GM12865 (cell line): ENCODE measurements at regions not wholly inside any gene's neighbourhood (a gene's known extent, or its start where the extent isn't known, plus 50 kb on each side); places are given as distances from the start of the nearest gene placed in this dataset.
"Not testable (repeated sequence)": the region's sequence is repeated elsewhere in the genome, so short reads cannot be mapped to it uniquely, and the experiment has no call there.

ENCODE experiments used
- DNase-seq: peaks from one replicate; pipeline ENCODE4 v3.0.0; 2010; ENCODE audit warnings: low read depth
- H3K4me3 ChIP-seq: 2 replicates; pipeline ENCODE4 v1.5.1; 2011; ENCODE audit warnings: mild to moderate bottlenecking, low read depth, low read length, control low read depth
- TF ChIP-seq, protein P1 (sequence below): IDR thresholded peaks from 2 replicates; pipeline ENCODE4 v1.5.1; 2011; ENCODE audit warnings: low read length, control low read depth, low read depth, inconsistent platforms; ENCODE audit not compliant: insufficient read depth; ENCODE audit errors: missing control alignments

- no peak for DNase-seq
- no peak overlapping the region for H3K4me3 ChIP-seq
- TF ChIP-seq, protein P1, sequence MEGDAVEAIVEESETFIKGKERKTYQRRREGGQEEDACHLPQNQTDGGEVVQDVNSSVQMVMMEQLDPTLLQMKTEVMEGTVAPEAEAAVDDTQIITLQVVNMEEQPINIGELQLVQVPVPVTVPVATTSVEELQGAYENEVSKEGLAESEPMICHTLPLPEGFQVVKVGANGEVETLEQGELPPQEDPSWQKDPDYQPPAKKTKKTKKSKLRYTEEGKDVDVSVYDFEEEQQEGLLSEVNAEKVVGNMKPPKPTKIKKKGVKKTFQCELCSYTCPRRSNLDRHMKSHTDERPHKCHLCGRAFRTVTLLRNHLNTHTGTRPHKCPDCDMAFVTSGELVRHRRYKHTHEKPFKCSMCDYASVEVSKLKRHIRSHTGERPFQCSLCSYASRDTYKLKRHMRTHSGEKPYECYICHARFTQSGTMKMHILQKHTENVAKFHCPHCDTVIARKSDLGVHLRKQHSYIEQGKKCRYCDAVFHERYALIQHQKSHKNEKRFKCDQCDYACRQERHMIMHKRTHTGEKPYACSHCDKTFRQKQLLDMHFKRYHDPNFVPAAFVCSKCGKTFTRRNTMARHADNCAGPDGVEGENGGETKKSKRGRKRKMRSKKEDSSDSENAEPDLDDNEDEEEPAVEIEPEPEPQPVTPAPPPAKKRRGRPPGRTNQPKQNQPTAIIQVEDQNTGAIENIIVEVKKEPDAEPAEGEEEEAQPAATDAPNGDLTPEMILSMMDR = no peak
These were observed 605.1 kb downstream of the NUP35 start for GRCh38 chr2:183729380-183729779.

DNA sequence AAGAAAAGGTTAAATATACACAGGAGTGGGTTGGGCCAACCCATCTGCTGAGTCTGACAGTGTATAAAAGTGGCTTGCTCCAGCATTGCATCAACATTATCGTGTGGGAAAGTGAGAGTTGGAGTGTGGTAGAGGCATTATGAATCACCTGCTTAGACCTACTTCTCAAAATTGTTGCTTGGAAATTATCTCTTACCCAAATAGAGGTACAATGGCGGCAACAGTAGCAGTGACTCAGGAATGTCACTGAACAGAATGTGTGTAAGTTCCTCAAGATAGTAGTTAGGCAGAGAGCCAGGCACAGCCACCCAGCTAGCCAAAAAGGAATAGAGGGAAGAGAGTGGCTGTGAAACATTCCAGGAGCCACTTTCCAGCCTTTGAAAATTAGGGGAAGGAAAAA lies 616.0 kb downstream of the NUP35 start:
- DNase-seq = no peak
- TF ChIP-seq, protein P1 = no peak

GRCh38 chr2:183752571-183752970 lies 628.3 kb downstream of the NUP35 start:
- TF ChIP-seq, protein P1 = no peak
- no peak for DNase-seq
- no peak overlapping the region for H3K4me3 ChIP-seq

More for the DNA sequence above, 616.0 kb downstream of the NUP35 start:
- no peak overlapping the region for H3K4me3 ChIP-seq

GRCh38 chr2:183759033-183759432 lies 634.8 kb downstream of the NUP35 start:
- H3K4me3 ChIP-seq = no peak overlapping the region
- DNase-seq = no peak
- TF ChIP-seq, protein P1 = no peak

- no peak overlapping the region for H3K4me3 ChIP-seq
- DNase-seq = no peak
- TF ChIP-seq, protein P1 = no peak
These were observed 649.5 kb downstream of the NUP35 start for GRCh38 chr2:183773775-183774174.

DNA sequence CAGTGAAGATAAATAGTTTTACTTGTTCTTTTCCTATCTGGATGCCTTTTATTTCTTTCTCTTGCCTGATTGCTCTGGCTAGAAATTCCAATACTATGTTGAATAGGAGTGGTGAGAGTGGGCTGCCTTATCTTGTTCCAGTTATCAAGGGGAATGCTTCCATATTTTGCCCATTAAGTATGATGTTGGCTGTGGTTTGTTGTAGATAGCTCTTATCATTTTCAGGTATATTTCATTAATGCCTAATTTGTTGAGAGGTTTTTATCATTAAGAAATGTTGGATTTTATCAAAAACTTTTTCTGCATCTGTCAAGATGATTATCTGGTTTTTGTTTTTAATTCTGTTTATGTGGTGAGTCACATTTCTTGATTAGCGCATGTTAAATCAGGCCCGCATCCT lies 655.8 kb downstream of the NUP35 start:
- no peak overlapping the region for H3K4me3 ChIP-seq
- TF ChIP-seq, protein P1 = no peak
- DNase-seq = no peak

- TF ChIP-seq, protein P1 = no peak
- no peak overlapping the region for H3K4me3 ChIP-seq
- DNase-seq = no peak
These were observed 658.2 kb downstream of the NUP35 start for GRCh38 chr2:183782436-183782835.

DNA sequence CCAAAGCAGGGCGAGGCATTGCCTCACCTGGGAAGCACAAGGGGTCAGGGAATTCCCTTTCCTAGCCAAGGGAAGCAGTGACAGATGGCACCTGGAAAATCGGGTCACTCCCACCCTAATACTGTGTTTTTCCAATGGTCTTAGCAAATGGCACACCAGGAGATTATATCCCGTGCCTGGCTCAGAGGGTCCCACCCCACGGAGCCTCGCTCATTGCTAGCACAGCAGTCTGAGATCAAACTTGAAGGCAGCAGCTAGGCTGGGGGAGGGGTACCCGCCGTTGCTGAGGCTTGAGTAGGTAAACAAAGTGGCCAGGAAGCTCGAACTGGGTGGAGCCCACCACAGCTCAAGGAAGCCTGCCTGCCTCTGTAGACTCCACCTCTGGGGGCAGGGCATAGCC lies 664.6 kb downstream of the NUP35 start:
- DNase-seq = not testable (repeated sequence)

DNA sequence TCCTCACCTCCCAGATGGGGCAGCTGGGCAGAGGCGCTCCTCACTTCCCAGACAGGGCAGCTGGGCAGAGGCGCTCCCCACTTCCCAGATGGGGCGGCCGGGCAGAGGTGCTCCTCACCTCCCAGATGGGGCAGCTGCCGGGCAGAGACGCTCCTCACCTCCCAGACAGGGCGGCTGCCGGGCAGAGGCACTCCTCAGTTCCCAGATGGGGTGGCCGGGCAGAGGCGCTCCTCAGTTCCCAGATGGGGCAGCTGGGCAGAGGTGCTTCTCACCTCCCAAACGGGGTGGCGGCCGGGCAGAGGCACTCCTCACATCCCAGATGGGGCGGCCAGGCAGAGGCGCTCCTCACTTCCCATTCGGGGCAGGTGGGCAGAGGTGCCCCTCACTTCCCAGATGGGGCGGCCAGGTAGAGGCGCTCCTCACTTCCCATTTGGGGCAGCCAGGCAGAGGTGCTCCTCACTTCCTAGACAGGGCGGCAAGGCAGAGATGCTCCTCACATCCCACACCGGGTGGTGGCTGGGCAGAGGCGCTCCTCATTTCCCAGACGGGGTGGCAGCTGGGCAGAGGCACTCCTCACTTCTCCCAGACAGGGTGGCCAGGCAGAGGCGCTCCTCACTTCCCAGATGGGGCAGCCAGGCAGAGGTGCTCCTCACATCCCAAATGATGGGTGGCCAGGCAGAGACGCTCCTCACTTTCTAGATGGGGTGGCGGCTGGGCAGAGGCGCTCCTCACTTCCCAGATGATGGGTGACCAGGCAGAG lies 668.1 kb downstream of the NUP35 start:
- not testable (repeated sequence) for H3K4me3 ChIP-seq, DNase-seq

More for the DNA sequence above, 664.6 kb downstream of the NUP35 start:
- H3K4me3 ChIP-seq = not testable (repeated sequence)
